Upper lobe of right lung (tissue), 1 donor: ENCODE measurements at regions not wholly inside any gene's neighbourhood (a gene's known extent, or its start where the extent isn't known, plus 50 kb on each side); places are given as distances from the start of the nearest gene placed in this dataset.

Source experiments
- ATAC-seq: fragments of 200-7000 bp; cut with Tn5 transposase; one replicate; pipeline ENCODE4 v1.9.1; 2020; ENCODE audit warnings: mild to moderate bottlenecking, moderate library complexity
- DNase-seq: peaks from one replicate; pipeline ENCODE4 v3.0.0-alpha.2; 2020
- H3K27ac ChIP-seq: fragments of 200-600 bp; one replicate; pipeline ENCODE4 v1.8.0; 2022
- H3K27me3 ChIP-seq: fragments of 200-600 bp; one replicate; pipeline ENCODE4 v1.8.0; 2022; ENCODE audit warnings: mild to moderate bottlenecking
- H3K36me3 ChIP-seq: fragments of 200-600 bp; one replicate; pipeline ENCODE4 v1.8.0; 2022
- H3K4me1 ChIP-seq: fragments of 200-600 bp; one replicate; pipeline ENCODE4 v1.8.0; 2022
- H3K4me3 ChIP-seq: fragments of 200-600 bp; one replicate; pipeline ENCODE4 v1.8.0; 2022; ENCODE audit warnings: mild to moderate bottlenecking
- H3K9me3 ChIP-seq: fragments of 200-600 bp; one replicate; pipeline ENCODE4 v1.8.0; 2022
- CTCF ChIP-seq: fragments of 200-600 bp; IDR thresholded peaks from one replicate; pipeline ENCODE4 v1.8.0; 2022; ENCODE audit warnings: antibody characterized with exemption
- intact Hi-C: fragments of 100-400 bp; cut with DNase I; formaldehyde crosslinking; loops from one replicate; pipeline ENCODE4 v1.11.0; 2022
- donor health status: DM: no; HTN: yes; CAD: no; lungs with severe emphysema.

GRCh38 chr1:207971331-207972219 lies 60.6 kb upstream of the CD34 start:
- H3K36me3 ChIP-seq = no peaks in the 10 kb centered on the region
- no peak for ATAC-seq
- no peak for TF ChIP-seq CTCF

GRCh38 chr1:207970329-207971233 lies 59.7 kb upstream of the CD34 start:
- Histone ChIP-seq H3K36me3 (no peaks in the 10 kb centered on the region), H3K27ac (no peak overlapping the region), H3K4me1 (peaks cover 6% of the 10 kb centered on the region), H3K4me3 (no peak overlapping the region), H3K9me3 (no peaks in the 10 kb centered on the region), H3K27me3 (no peaks in the 10 kb centered on the region)
- no peak for DNase-seq
- ATAC-seq = no peak
- no peak for TF ChIP-seq CTCF
- intact Hi-C loops = no loop called here

More at GRCh38 chr1:207971331-207972219, 60.6 kb upstream of the CD34 start:
- Histone ChIP-seq H3K9me3 (no peaks in the 10 kb centered on the region), H3K4me1 (peaks cover 6% of the 10 kb centered on the region), H3K27ac (no peak overlapping the region), H3K4me3 (no peak overlapping the region), H3K27me3 (no peaks in the 10 kb centered on the region)
- DNase-seq = no peak
- intact Hi-C loops = no loop called here

- no peak for TF ChIP-seq CTCF
- DNase-seq = no peak
- Histone ChIP-seq H3K4me3 (no peak overlapping the region), H3K4me1 (peaks cover 7% of the 10 kb centered on the region), H3K9me3 (no peaks in the 10 kb centered on the region), H3K27me3 (no peaks in the 10 kb centered on the region), H3K27ac (no peak overlapping the region), H3K36me3 (no peaks in the 10 kb centered on the region)
- no peak for ATAC-seq
- intact Hi-C loops = loop anchor here (10.0 kb wide), 1 partner anchor 145 kb away; no protein-coding TSS in a partner anchor
Observed at GRCh38 chr1:207969528-207969927, 58.6 kb upstream of the CD34 start.

GRCh38 chr1:207968521-207969009 lies 57.6 kb upstream of the CD34 start:
- ATAC-seq = no peak
- Histone ChIP-seq H3K27me3 (no peaks in the 10 kb centered on the region), H3K36me3 (no peaks in the 10 kb centered on the region), H3K4me3 (no peak overlapping the region), H3K9me3 (no peaks in the 10 kb centered on the region), H3K4me1 (peaks cover 17% of the 10 kb centered on the region), H3K27ac (no peak overlapping the region)
- TF ChIP-seq CTCF = no peak
- DNase-seq = no peak
- intact Hi-C loops = loop anchor here (10.0 kb wide), 1 partner anchor 144 kb away; no protein-coding TSS in a partner anchor

- ATAC-seq (no peak), DNase-seq (no peak)
- no peak overlapping the region for H3K4me3 ChIP-seq
- intact Hi-C loops = loop anchor here (10.0 kb wide), 1 partner anchor 143 kb away; no protein-coding TSS in a partner anchor
- H3K36me3 ChIP-seq = no peaks in the 10 kb centered on the region
- no peaks in the 10 kb centered on the region for H3K9me3 ChIP-seq
- H3K27ac ChIP-seq = no peak overlapping the region
- TF ChIP-seq CTCF = no peak
- no peaks in the 10 kb centered on the region for H3K27me3 ChIP-seq
- peaks cover 21% of the 10 kb centered on the region for H3K4me1 ChIP-seq
Observed at GRCh38 chr1:207967703-207968102, 56.8 kb upstream of the CD34 start.
